ENCODE measurements at regions not wholly inside any gene's neighbourhood (a gene's known extent, or its start where the extent isn't known, plus 50 kb on each side); places are given as distances from the start of the nearest gene placed in this dataset.

GRCh38 chr16:35234679-35235078 lies 1775.3 kb downstream of the TP53TG3F start:
- Histone ChIP-seq H3K27ac (ENCODE audit: low read depth in 1 of 2, low read length in 1 of 2) (no peak overlapping the region), H3K9me3 (ENCODE audit: control insufficient read depth in 4 of 4, insufficient read depth in 3 of 4, low read length in 3 of 4) (peaks cover 0 to 20% (median 10%) of the 10 kb centered on the region in 4 donors), H3K36me3 (ENCODE audit: control insufficient read depth in 4 of 4, insufficient read depth in 4 of 4, low read length in 4 of 4) (no peaks in the 10 kb centered on the region), H3K4me1 (ENCODE audit: control insufficient read depth in 5 of 5, insufficient read depth in 5 of 5, low read length in 5 of 5) (no peaks in the 10 kb centered on the region), H3K4me3 (no peak overlapping the region), H3K9ac (ENCODE audit: insufficient read depth in 1 of 2, low read length in 2 of 2) (no peak overlapping the region), H3K27me3 (ENCODE audit: control insufficient read depth in 3 of 3, insufficient read depth in 3 of 3, low read length in 2 of 3) (no peaks in the 10 kb centered on the region)
- ATAC-seq (ENCODE audit: insufficient read depth, low FRiP score) (no peak), DNase-seq (no peak)
- whole genome bisulfite sequencing, 2 donors, result 69% methylated on average over 2 of the region's 2 CpGs
- TF ChIP-seq CTCF (IDR thresholded peaks at IDR 0.05; ENCODE audit: control extremely low read depth, extremely low read depth), result no peak

DNA sequence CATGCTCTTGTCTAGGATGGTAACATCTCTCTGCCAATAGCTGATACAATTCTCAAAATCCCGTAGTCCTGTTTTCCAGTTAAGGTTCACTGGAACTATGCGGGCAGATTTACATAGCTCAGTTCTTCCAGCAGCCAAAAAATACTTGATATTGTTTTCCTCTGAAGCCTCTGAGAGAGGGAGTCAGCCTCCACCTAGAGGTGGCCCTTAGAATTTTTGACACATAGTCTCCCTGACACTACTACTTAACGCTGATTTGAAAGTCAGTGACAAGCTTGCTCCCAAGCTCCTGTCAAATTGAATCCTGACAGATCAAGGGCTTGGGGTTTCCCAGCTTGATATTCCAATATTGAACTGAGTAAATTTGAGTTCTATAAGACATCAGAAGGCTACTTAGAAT lies 1780.1 kb downstream of the TP53TG3F start:
- H3K9ac ChIP-seq (ENCODE audit: insufficient read depth in 1 of 2, low read length in 2 of 2), result no peak overlapping the region
- no peak for DNase-seq
- H3K27me3 ChIP-seq (ENCODE audit: control insufficient read depth in 3 of 3, insufficient read depth in 3 of 3, low read length in 2 of 3), result no peaks in the 10 kb centered on the region
- H3K4me3 ChIP-seq, result no peak overlapping the region
- H3K27ac ChIP-seq (ENCODE audit: low read depth in 1 of 2, low read length in 1 of 2), result no peak overlapping the region
- H3K36me3 ChIP-seq (ENCODE audit: control insufficient read depth in 4 of 4, insufficient read depth in 4 of 4, low read length in 4 of 4), result no peaks in the 10 kb centered on the region
- ATAC-seq (ENCODE audit: insufficient read depth, low FRiP score), result no peak
- no peak for TF ChIP-seq CTCF (IDR thresholded peaks at IDR 0.05; ENCODE audit: control extremely low read depth, extremely low read depth)
- 75 to 85% methylated on average over 3 of the region's 3 CpGs for WGBS, 2 donors
- peaks cover 0 to 9% (median 4%) of the 10 kb centered on the region in 4 donors for H3K9me3 ChIP-seq (ENCODE audit: control insufficient read depth in 4 of 4, insufficient read depth in 3 of 4, low read length in 3 of 4)
- H3K4me1 ChIP-seq (ENCODE audit: control insufficient read depth in 5 of 5, insufficient read depth in 5 of 5, low read length in 5 of 5), result no peaks in the 10 kb centered on the region

DNA sequence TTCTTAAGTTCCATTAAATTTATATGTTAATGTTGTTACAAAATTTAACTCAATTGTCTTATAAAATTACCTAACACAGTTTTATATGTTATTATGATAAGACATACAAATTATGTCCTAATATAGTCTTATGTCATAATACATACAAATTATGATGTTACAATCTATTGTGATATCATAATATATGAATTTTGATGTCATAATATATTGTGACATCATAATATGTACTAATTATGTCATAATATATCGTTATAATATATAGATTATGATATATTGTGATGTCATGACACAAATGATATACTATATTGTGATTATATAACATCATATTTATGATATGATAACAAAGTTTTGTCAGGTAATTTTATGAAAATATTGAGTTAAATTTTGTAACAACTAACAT lies 1789.6 kb downstream of the TP53TG3F start:
- Histone ChIP-seq H3K27ac (ENCODE audit: low read depth in 1 of 2, low read length in 1 of 2) (no peak overlapping the region), H3K36me3 (ENCODE audit: control insufficient read depth in 4 of 4, insufficient read depth in 4 of 4, low read length in 4 of 4) (no peaks in the 10 kb centered on the region), H3K4me1 (ENCODE audit: control insufficient read depth in 5 of 5, insufficient read depth in 5 of 5, low read length in 5 of 5) (no peaks in the 10 kb centered on the region), H3K9ac (ENCODE audit: insufficient read depth in 1 of 2, low read length in 2 of 2) (no peak overlapping the region), H3K4me3 (no peak overlapping the region), H3K27me3 (ENCODE audit: control insufficient read depth in 3 of 3, insufficient read depth in 3 of 3, low read length in 2 of 3) (no peaks in the 10 kb centered on the region), H3K9me3 (ENCODE audit: control insufficient read depth in 4 of 4, insufficient read depth in 3 of 4, low read length in 3 of 4) (peaks cover 0 to 15% (median 4%) of the 10 kb centered on the region in 4 donors)
- WGBS, 2 donors, result 9 to 15% methylated on average over 1 of the region's 1 CpG
- ATAC-seq (ENCODE audit: insufficient read depth, low FRiP score), result no peak
- no peak for DNase-seq
- no peak for TF ChIP-seq CTCF (IDR thresholded peaks at IDR 0.05; ENCODE audit: control extremely low read depth, extremely low read depth)

DNA sequence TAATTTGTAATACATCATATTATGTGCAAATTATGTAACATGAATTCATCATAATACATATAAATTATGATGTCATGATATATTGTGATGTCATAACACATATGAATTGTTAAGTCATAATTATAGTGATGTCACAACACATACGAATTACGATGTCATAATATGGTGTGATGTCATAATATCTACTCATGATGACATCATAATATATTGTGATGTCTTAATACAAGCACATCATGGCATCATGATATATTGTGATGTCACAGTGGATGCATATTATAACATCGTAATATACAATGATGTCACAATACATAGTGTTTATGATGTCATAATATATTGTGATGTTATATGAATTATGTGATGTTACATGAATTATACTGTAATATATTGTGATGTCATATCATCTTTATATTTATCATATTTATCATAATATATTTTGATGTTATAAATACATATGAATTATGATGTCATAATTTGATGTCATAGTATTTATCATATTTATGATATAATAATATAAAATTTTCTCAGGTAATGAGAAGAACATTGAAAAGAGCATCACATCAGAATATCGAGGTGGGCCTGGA lies 1793.0 kb downstream of the TP53TG3F start:
- no peak overlapping the region for H3K9ac ChIP-seq (ENCODE audit: insufficient read depth in 1 of 2, low read length in 2 of 2)
- no peak overlapping the region for H3K27ac ChIP-seq (ENCODE audit: low read depth in 1 of 2, low read length in 1 of 2)
- WGBS, 2 donors, result 84% methylated on average over 4 of the region's 4 CpGs
- peaks cover 0 to 16% (median 4%) of the 10 kb centered on the region in 4 donors for H3K9me3 ChIP-seq (ENCODE audit: control insufficient read depth in 4 of 4, insufficient read depth in 3 of 4, low read length in 3 of 4)
- no peak for TF ChIP-seq CTCF (IDR thresholded peaks at IDR 0.05; ENCODE audit: control extremely low read depth, extremely low read depth)
- no peak for ATAC-seq (ENCODE audit: insufficient read depth, low FRiP score)
- H3K27me3 ChIP-seq (ENCODE audit: control insufficient read depth in 3 of 3, insufficient read depth in 3 of 3, low read length in 2 of 3), result no peaks in the 10 kb centered on the region
- no peak for DNase-seq
- no peak overlapping the region for H3K4me3 ChIP-seq
- H3K4me1 ChIP-seq (ENCODE audit: control insufficient read depth in 5 of 5, insufficient read depth in 5 of 5, low read length in 5 of 5), result no peaks in the 10 kb centered on the region
- H3K36me3 ChIP-seq (ENCODE audit: control insufficient read depth in 4 of 4, insufficient read depth in 4 of 4, low read length in 4 of 4), result no peaks in the 10 kb centered on the region
